Neural progenitor cell (in vitro differentiated cells): ENCODE measurements at regions not wholly inside any gene's neighbourhood (a gene's known extent, or its start where the extent isn't known, plus 50 kb on each side); places are given as distances from the start of the nearest gene placed in this dataset.

Source experiments
- DNase-seq: peaks from one replicate; pipeline ENCODE4 v3.0.0-alpha.2; 2016; ENCODE audit warnings: low spot score
- H2AFZ ChIP-seq: fragments of 200-600 bp; sonication (generic); replicated peaks from 2 replicates; pipeline ENCODE4 v1.6.1; 2016; ENCODE audit warnings: antibody characterized with exemption
- H3F3A ChIP-seq: fragments of 200-600 bp; sonication (generic); 2 replicates; pipeline ENCODE4 v1.6.1; 2016; ENCODE audit warnings: antibody characterized with exemption, low read depth
- H3K27ac ChIP-seq: fragments of 200-600 bp; sonication (generic); 2 replicates; pipeline ENCODE4 v1.5.1; 2016; ENCODE audit warnings: mild to moderate bottlenecking
- H3K27me3 ChIP-seq: fragments of 200-600 bp; sonication (generic); 2 replicates; pipeline ENCODE4 v1.6.1; 2016; ENCODE audit warnings: mild to moderate bottlenecking, moderate library complexity
- H3K36me3 ChIP-seq: fragments of 200-600 bp; sonication (generic); 2 replicates; pipeline ENCODE4 v1.5.1; 2016
- H3K4me1 ChIP-seq: fragments of 200-600 bp; sonication (generic); 2 replicates; pipeline ENCODE4 v1.6.1; 2016; ENCODE audit warnings: mixed run types
- H3K4me2 ChIP-seq: fragments of 200-600 bp; sonication (generic); 2 replicates; pipeline ENCODE4 v1.6.1; 2016
- H3K4me3 ChIP-seq: fragments of 200-600 bp; sonication (generic); 2 replicates; pipeline ENCODE4 v1.5.1; 2016
- H3K79me2 ChIP-seq: fragments of 200-600 bp; sonication (generic); 2 replicates; pipeline ENCODE4 v1.6.1; 2016; ENCODE audit warnings: low read depth
- H3K9ac ChIP-seq: fragments of 200-600 bp; sonication (generic); 2 replicates; pipeline ENCODE4 v1.6.1; 2016
- H3K9me3 ChIP-seq: fragments of 200-600 bp; sonication (generic); 2 replicates; pipeline ENCODE4 v1.5.1; 2016; ENCODE audit warnings: low read depth
- H4K20me1 ChIP-seq: fragments of 200-600 bp; sonication (generic); 2 replicates; pipeline ENCODE4 v1.6.1; 2016; ENCODE audit warnings: low read depth
- H3K27ac Mint-ChIP-seq: 3 replicates; pipeline ENCODE4 v1.8.0; 2021; ENCODE audit warnings: mixed read lengths
- H3K27me3 Mint-ChIP-seq: 2 replicates; pipeline ENCODE4 v1.8.0; 2022; ENCODE audit warnings: low read depth, mild to moderate bottlenecking, inconsistent platforms, moderate library complexity, mixed read lengths; ENCODE audit not compliant: insufficient read depth
- H3K36me3 Mint-ChIP-seq: 3 replicates; pipeline ENCODE4 v1.8.0; 2021; ENCODE audit warnings: mixed read lengths
- H3K4me1 Mint-ChIP-seq: 3 replicates; pipeline ENCODE4 v1.8.0; 2021; ENCODE audit warnings: mixed read lengths
- H3K4me3 Mint-ChIP-seq: 3 replicates; pipeline ENCODE4 v1.8.0; 2021; ENCODE audit warnings: mild to moderate bottlenecking, moderate library complexity, mixed read lengths
- H3K9me3 Mint-ChIP-seq: 3 replicates; pipeline ENCODE4 v1.8.0; 2020; ENCODE audit warnings: mixed read lengths
- EZH2 ChIP-seq: fragments of 200-600 bp; sonication (generic); IDR thresholded peaks from 2 replicates; pipeline ENCODE4 v1.6.1; 2017; ENCODE audit warnings: antibody characterized with exemption, mild to moderate bottlenecking, moderate library complexity
- EZH2phosphoT487 ChIP-seq: fragments of 200-600 bp; sonication (generic); IDR thresholded peaks from 2 replicates; pipeline ENCODE4 v1.6.1; 2017; ENCODE audit warnings: antibody characterized with exemption
- TF ChIP-seq, protein P1 (sequence below): fragments of 200-600 bp; sonication (generic); IDR thresholded peaks from 2 replicates; pipeline ENCODE4 v1.5.1; 2017; ENCODE audit warnings: antibody characterized with exemption, mild to moderate bottlenecking

DNA sequence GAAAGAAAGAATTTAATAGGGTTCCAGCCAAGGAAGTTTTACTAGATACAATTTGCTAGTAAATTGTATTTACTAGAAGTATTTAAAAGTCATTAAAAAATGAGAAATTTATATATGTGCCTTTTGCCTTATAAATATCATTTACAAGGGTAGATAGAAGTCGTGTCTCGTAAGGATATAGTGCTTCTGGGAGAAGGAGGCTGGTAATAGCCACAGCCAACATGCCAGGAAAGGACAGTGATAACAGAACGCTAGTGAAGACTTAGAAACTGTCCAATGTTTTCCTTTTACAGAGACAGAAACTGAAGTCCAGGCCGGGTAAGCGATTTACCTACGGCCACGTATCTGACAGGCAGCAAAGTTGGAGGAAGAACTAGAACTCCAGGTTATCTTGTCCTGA, 113.5 kb upstream of the LRRN1 start:
- Mint-ChIP-seq H3K9me3 (no peaks in the 10 kb centered on the region), H3K27me3 (no peaks in the 10 kb centered on the region), H3K4me1 (no peaks in the 10 kb centered on the region), H3K36me3 (no peaks in the 10 kb centered on the region), H3K27ac (no peak overlapping the region), H3K4me3 (no peak overlapping the region)
- Histone ChIP-seq H3K27me3 (no peaks in the 10 kb centered on the region), H3K4me2 (no peak overlapping the region), H2AFZ (no peak overlapping the region), H3K4me1 (no peaks in the 10 kb centered on the region), H3K4me3 (no peak overlapping the region), H4K20me1 (no peaks in the 10 kb centered on the region), H3K9me3 (no peaks in the 10 kb centered on the region), H3K79me2 (no peaks in the 10 kb centered on the region), H3K27ac (no peak overlapping the region), H3F3A (no peaks in the 10 kb centered on the region), H3K9ac (no peak overlapping the region), H3K36me3 (no peaks in the 10 kb centered on the region)
- TF ChIP-seq, protein P1, sequence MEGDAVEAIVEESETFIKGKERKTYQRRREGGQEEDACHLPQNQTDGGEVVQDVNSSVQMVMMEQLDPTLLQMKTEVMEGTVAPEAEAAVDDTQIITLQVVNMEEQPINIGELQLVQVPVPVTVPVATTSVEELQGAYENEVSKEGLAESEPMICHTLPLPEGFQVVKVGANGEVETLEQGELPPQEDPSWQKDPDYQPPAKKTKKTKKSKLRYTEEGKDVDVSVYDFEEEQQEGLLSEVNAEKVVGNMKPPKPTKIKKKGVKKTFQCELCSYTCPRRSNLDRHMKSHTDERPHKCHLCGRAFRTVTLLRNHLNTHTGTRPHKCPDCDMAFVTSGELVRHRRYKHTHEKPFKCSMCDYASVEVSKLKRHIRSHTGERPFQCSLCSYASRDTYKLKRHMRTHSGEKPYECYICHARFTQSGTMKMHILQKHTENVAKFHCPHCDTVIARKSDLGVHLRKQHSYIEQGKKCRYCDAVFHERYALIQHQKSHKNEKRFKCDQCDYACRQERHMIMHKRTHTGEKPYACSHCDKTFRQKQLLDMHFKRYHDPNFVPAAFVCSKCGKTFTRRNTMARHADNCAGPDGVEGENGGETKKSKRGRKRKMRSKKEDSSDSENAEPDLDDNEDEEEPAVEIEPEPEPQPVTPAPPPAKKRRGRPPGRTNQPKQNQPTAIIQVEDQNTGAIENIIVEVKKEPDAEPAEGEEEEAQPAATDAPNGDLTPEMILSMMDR, result no peak
- no peak for TF ChIP-seq EZH2phosphoT487
- TF ChIP-seq EZH2, result no peak
- DNase-seq, result no peak

DNA sequence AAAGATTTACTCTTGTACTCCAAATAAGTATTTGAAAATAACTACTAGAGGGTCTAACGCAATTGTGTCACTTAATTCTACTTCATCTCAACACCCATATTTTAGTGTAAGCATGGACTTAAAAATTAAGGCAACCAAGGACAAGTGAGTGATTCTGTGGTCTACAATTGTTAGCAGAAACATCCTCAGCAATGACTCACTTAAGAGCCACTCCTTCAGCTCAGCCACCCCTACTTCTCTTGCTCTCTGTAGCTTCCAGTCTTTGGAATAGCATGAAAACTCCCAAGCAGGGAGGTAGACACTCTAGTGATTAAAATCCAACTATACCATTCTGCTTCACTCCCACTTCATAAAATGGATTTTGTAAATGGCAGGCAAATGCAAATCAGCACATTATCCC, 116.0 kb upstream of the LRRN1 start:
- no peaks in the 10 kb centered on the region for H3K9me3 ChIP-seq

DNA sequence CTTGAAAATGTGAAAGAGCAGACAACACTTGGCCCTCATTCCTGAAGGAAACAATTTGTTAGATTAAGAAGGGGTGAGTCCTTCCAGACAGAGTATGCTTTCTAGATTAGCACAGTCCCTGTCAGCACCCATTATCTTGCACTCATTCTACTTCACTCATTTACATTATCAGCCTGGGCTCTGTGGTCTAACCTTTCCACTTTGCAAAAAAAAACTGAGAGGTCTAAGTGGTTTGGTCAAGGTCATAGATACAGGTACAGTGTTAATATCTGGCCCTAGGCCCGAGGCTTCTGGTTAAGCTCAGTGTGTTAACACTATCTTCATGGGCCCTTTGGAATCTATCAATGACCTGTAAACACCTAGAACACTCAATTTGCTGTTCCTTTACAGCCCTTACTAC, 123.4 kb upstream of the LRRN1 start:
- no peaks in the 10 kb centered on the region for H4K20me1 ChIP-seq
- no peak for DNase-seq
- H3K36me3 ChIP-seq, result no peaks in the 10 kb centered on the region
- no peak overlapping the region for H2AFZ ChIP-seq
- Mint-ChIP-seq H3K4me3 (no peak overlapping the region), H3K36me3 (no peaks in the 10 kb centered on the region), H3K9me3 (peaks cover 4% of the 10 kb centered on the region), H3K4me1 (no peaks in the 10 kb centered on the region), H3K27ac (no peak overlapping the region), H3K27me3 (peaks cover 2% of the 10 kb centered on the region)
- no peak overlapping the region for H3K27ac ChIP-seq
- TF ChIP-seq, protein P1, result no peak
- no peak for TF ChIP-seq EZH2phosphoT487
- TF ChIP-seq EZH2, result no peak
- no peak overlapping the region for H3K4me2 ChIP-seq
- H3K9me3 ChIP-seq, result no peaks in the 10 kb centered on the region
- H3K4me1 ChIP-seq, result no peaks in the 10 kb centered on the region
- no peaks in the 10 kb centered on the region for H3K79me2 ChIP-seq
- H3K9ac ChIP-seq, result no peak overlapping the region
- H3F3A ChIP-seq, result no peaks in the 10 kb centered on the region
- no peak overlapping the region for H3K4me3 ChIP-seq
- no peaks in the 10 kb centered on the region for H3K27me3 ChIP-seq

More for the DNA sequence above, 116.0 kb upstream of the LRRN1 start:
- Histone ChIP-seq H3K79me2 (no peaks in the 10 kb centered on the region), H3K4me2 (no peak overlapping the region), H3K36me3 (no peaks in the 10 kb centered on the region), H3K27me3 (no peaks in the 10 kb centered on the region), H3K4me3 (no peak overlapping the region), H3K4me1 (no peaks in the 10 kb centered on the region), H2AFZ (no peak overlapping the region), H3K9ac (no peak overlapping the region), H3K27ac (no peak overlapping the region), H4K20me1 (no peaks in the 10 kb centered on the region), H3F3A (no peaks in the 10 kb centered on the region)
- Mint-ChIP-seq H3K9me3 (no peaks in the 10 kb centered on the region), H3K4me1 (no peaks in the 10 kb centered on the region), H3K4me3 (no peak overlapping the region), H3K27me3 (no peaks in the 10 kb centered on the region), H3K36me3 (no peaks in the 10 kb centered on the region), H3K27ac (no peak overlapping the region)
- DNase-seq, result no peak
- TF ChIP-seq EZH2, result no peak
- TF ChIP-seq EZH2phosphoT487, result no peak
- TF ChIP-seq, protein P1, result no peak

DNA sequence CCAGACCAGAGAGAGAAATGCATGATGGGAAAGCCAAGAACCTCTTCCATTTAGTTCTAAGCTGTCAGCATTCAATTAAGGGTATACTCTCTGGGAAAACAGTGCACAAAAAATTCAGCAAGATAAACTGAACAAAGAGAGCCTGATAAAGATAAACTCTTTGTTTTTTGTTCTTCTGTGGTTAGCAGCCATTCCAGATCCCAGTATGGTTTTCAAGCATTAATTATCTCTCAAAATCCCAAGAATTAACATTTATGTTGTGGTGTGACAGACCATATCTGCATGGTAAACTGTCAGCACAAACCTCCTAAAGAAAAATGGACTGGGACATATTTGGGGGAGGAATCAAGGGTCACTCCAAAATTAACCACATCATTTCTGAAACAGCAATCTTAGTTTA, 124.0 kb upstream of the LRRN1 start:
- no peak overlapping the region for H3K27ac ChIP-seq
- DNase-seq, result no peak
- no peak overlapping the region for H3K4me2 ChIP-seq
- peaks cover 2% of the 10 kb centered on the region for H3K27me3 Mint-ChIP-seq
- H3K4me3 ChIP-seq, result no peak overlapping the region
- H3K9ac ChIP-seq, result no peak overlapping the region
- H3K36me3 Mint-ChIP-seq, result no peaks in the 10 kb centered on the region
- no peak overlapping the region for H3K27ac Mint-ChIP-seq
- no peaks in the 10 kb centered on the region for H3F3A ChIP-seq
- no peaks in the 10 kb centered on the region for H3K9me3 ChIP-seq
- H3K9me3 Mint-ChIP-seq, result peaks cover 4% of the 10 kb centered on the region
- TF ChIP-seq EZH2phosphoT487, result no peak
- TF ChIP-seq EZH2, result no peak
- TF ChIP-seq, protein P1, result no peak
- no peaks in the 10 kb centered on the region for H4K20me1 ChIP-seq
- no peaks in the 10 kb centered on the region for H3K36me3 ChIP-seq
- no peaks in the 10 kb centered on the region for H3K79me2 ChIP-seq
- H3K27me3 ChIP-seq, result no peaks in the 10 kb centered on the region
- H2AFZ ChIP-seq, result no peak overlapping the region
- no peaks in the 10 kb centered on the region for H3K4me1 ChIP-seq
- H3K4me3 Mint-ChIP-seq, result no peak overlapping the region
- no peaks in the 10 kb centered on the region for H3K4me1 Mint-ChIP-seq
